ENCODE measurements at regions not wholly inside any gene's neighbourhood (a gene's known extent, or its start where the extent isn't known, plus 50 kb on each side); places are given as distances from the start of the nearest gene placed in this dataset.
A peak's percentile ranks its signal among the peaks of the same experiment; 100 is the strongest.
"Not testable (repeated sequence)": the region's sequence is repeated elsewhere in the genome, so short reads cannot be mapped to it uniquely, and the experiment has no call there.

GRCh38 chr6:90370493-90370959, 73.9 kb upstream of the BACH2 start:
- no peak for DNase-seq

- DNase-seq: no peak
These were observed 73.0 kb upstream of the BACH2 start for GRCh38 chr6:90369651-90370050.

GRCh38 chr6:90369024-90369519, 72.4 kb upstream of the BACH2 start:
- DNase-seq: no peak

- DNase-seq: no peak
These were observed 72.0 kb upstream of the BACH2 start for GRCh38 chr6:90368601-90369000.

GRCh38 chr6:90368001-90368400, 71.4 kb upstream of the BACH2 start:
- no peak for DNase-seq

- DNase-seq: no peak
These were observed 69.0 kb upstream of the BACH2 start for GRCh38 chr6:90365565-90366219.

- no peak for DNase-seq
These were observed 68.4 kb upstream of the BACH2 start for GRCh38 chr6:90365002-90365401.

- DNase-seq: peak; percentile 40
These were observed 67.6 kb upstream of the BACH2 start for GRCh38 chr6:90364286-90364685.

- no peak for DNase-seq
These were observed 65.7 kb upstream of the BACH2 start for GRCh38 chr6:90362318-90362717.

GRCh38 chr6:90361174-90361573, 64.5 kb upstream of the BACH2 start:
- DNase-seq: no peak

GRCh38 chr6:90358036-90358770, 61.6 kb upstream of the BACH2 start:
- not testable (repeated sequence) for DNase-seq

- DNase-seq: peak; percentile 40
These were observed 59.4 kb upstream of the BACH2 start for GRCh38 chr6:90356012-90356421.

GRCh38 chr6:90354961-90355360, 58.3 kb upstream of the BACH2 start:
- DNase-seq: no peak

- no peak for DNase-seq
These were observed 55.1 kb upstream of the BACH2 start for GRCh38 chr6:90351696-90352095.

GRCh38 chr6:90350689-90351554, 54.3 kb upstream of the BACH2 start:
- DNase-seq: no peak

- no peak for DNase-seq
These were observed 50.8 kb upstream of the BACH2 start for GRCh38 chr6:90347411-90347851.

GRCh38 chr6:90346729-90347128, 50.1 kb upstream of the BACH2 start:
- DNase-seq: no peak

All from right kidney (tissue), 1 donor.